Keratinocyte (primary cell): ENCODE measurements at regions not wholly inside any gene's neighbourhood (a gene's known extent, or its start where the extent isn't known, plus 50 kb on each side); places are given as distances from the start of the nearest gene placed in this dataset.

Experiments
- CTCF ChIP-seq, 3 experiments: IDR thresholded peaks in 1 of 3; conservative IDR thresholded peaks in 1 of 3; optimal IDR thresholded peaks in 1 of 3; 2 replicates in 2 of 3; 3 replicates in 1 of 3; pipeline versions ENCODE3 to v1.5.1; 2011; ENCODE audit warnings: low read length in 3 of 3, mild to moderate bottlenecking in 3 of 3, moderate library complexity in 2 of 3, control low read depth in 1 of 3, inconsistent platforms in 1 of 3; ENCODE audit not compliant: insufficient read depth in 2 of 3; ENCODE audit errors: extremely low read depth in 1 of 3
- EZH2 ChIP-seq: IDR thresholded peaks from one replicate; pipeline ENCODE4 v1.6.1; 2012; ENCODE audit warnings: inconsistent platforms, mild to moderate bottlenecking, low read length, moderate library complexity

- no peak for TF ChIP-seq CTCF (optimal IDR thresholded peaks at IDR 0.05 in 1 of 3, IDR thresholded peaks at IDR 0.05 in 1 of 3, conservative IDR thresholded peaks at IDR 0.05 in 1 of 3; ENCODE audit: extremely low read depth in 1 of 3, insufficient read depth in 2 of 3, low read length in 3 of 3)
- no peak for TF ChIP-seq EZH2
Observed at GRCh38 chr14:84657911-84658310, 872.0 kb upstream of the FLRT2 start.
